ENCODE measurements at regions not wholly inside any gene's neighbourhood (a gene's known extent, or its start where the extent isn't known, plus 50 kb on each side); places are given as distances from the start of the nearest gene placed in this dataset.

GRCh38 chr7:91749418-91749817, 131.1 kb downstream of the MTERF1 start:
- H2AFZ ChIP-seq (ENCODE audit: low read length), result no peak overlapping the region
- TF ChIP-seq FOXC1 (CRISPR knock-in tag; IDR thresholded peaks at IDR 0.05; ENCODE audit: borderline replicate concordance) (no peak), ZNF12 (CRISPR knock-in tag; IDR thresholded peaks at IDR 0.05) (no peak), CSRNP2 (CRISPR knock-in tag; conservative IDR thresholded peaks at IDR 0.05; ENCODE audit: low read depth) (no peak), PHF20 (CRISPR knock-in tag; IDR thresholded peaks at IDR 0.05) (no peak), TSC22D2 (CRISPR knock-in tag; IDR thresholded peaks at IDR 0.05; ENCODE audit: borderline replicate concordance) (no peak), ZNF761 (CRISPR knock-in tag; conservative IDR thresholded peaks at IDR 0.05) (no peak), HOXA7 (CRISPR knock-in tag; IDR thresholded peaks at IDR 0.05) (no peak), NFKBIZ (CRISPR knock-in tag; IDR thresholded peaks at IDR 0.05) (no peak), NAIF1 (CRISPR knock-in tag; IDR thresholded peaks at IDR 0.05; ENCODE audit: borderline replicate concordance) (no peak), ZNF609 (CRISPR knock-in tag; IDR thresholded peaks at IDR 0.05; ENCODE audit: borderline replicate concordance) (no peak)
- no TSS peak for BruUV-seq (replicated peaks)
- H3K4me3 ChIP-seq (replicated peaks in 1 of 3; ENCODE audit: insufficient read depth in 1 of 3, low read depth in 2 of 3, low read length in 3 of 3), result no peak overlapping the region
- H3K4me1 ChIP-seq (ENCODE audit: insufficient read depth, low read length), result peaks cover 19% of the 10 kb centered on the region
- 0% methylated on average over 3 of the region's 3 CpGs for WGBS (ENCODE audit: low lambda C conversion rate)
- ATAC-seq, result no peak
- no peak for DNase-seq (ENCODE audit: low spot score)
- H3K9ac ChIP-seq (ENCODE audit: insufficient read depth, low read depth, low read length), result no peak overlapping the region
- no peaks in the 10 kb centered on the region for H3K79me2 ChIP-seq (ENCODE audit: insufficient read depth, low read length)
- H3K36me3 ChIP-seq (replicated peaks in 1 of 2; ENCODE audit: control insufficient read depth in 1 of 2, insufficient read depth in 2 of 2, low read length in 2 of 2), result no peaks in the 10 kb centered on the region
- intact Hi-C loops (cut with micrococcal nuclease; ENCODE audit: unreplicated experiment) (no loop called here), in situ Hi-C loops (cut with HindIII; ENCODE audit: extremely low pct_ligation_motif_present, low pct_unique_long_range_greater_than_20kb) (no loop called here)
- CTCF ChIA-PET (ENCODE audit: low intra/inter-chr PET ratio, low total read pairs), result no interaction called here
- no peak for FAIRE-seq
- no peak overlapping the region for H3K27ac ChIP-seq (ENCODE audit: extremely low read length, insufficient read depth, low read length)
- H3K4me2 ChIP-seq (ENCODE audit: low read depth, low read length), result no peak overlapping the region
- no peaks in the 10 kb centered on the region for H3K27me3 ChIP-seq (ENCODE audit: control insufficient read depth in 1 of 2, insufficient read depth in 2 of 2, low read length in 2 of 2)
- no peaks in the 10 kb centered on the region for H4K20me1 ChIP-seq (ENCODE audit: insufficient read depth, low read length)
- no peaks in the 10 kb centered on the region for H3K9me3 ChIP-seq (ENCODE audit: low read length)
- POLR2A ChIA-PET, result no interaction called here

All from HepG2 (cell line).